ENCODE measurements at regions not wholly inside any gene's neighbourhood (a gene's known extent, or its start where the extent isn't known, plus 50 kb on each side); places are given as distances from the start of the nearest gene placed in this dataset.

DNA sequence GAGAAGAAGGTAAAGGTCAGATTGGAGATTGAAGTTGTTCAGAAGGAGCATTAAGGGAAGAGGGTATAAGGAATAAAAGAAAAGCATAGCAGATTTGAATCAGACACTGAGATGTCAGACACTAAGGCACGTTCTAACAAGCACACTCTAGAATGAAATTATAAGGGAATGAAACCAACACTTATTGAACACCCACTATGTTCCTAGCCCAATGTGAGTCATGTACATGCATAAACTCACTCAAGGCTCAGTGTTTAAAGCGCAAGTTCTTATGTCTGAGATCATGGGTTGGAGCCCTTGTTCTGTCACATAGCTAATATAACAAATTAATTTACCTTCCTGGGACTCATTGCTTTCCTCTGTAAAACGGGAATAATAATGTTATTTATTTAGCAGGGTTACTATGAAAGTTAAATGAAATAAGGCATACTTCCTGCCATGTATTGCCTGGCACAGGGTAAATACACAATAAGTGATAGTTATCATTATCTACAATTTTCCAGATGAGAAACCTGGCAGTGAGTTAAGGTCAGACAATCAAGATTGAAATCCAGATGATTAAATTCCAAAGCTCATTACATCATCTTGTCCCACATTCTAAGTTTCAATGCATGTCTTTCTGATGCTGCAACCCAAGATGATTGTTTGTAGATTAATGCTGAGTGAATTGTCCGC is 68.3 kb upstream of the DACH1 start:
- TF ChIP-seq, protein P1, sequence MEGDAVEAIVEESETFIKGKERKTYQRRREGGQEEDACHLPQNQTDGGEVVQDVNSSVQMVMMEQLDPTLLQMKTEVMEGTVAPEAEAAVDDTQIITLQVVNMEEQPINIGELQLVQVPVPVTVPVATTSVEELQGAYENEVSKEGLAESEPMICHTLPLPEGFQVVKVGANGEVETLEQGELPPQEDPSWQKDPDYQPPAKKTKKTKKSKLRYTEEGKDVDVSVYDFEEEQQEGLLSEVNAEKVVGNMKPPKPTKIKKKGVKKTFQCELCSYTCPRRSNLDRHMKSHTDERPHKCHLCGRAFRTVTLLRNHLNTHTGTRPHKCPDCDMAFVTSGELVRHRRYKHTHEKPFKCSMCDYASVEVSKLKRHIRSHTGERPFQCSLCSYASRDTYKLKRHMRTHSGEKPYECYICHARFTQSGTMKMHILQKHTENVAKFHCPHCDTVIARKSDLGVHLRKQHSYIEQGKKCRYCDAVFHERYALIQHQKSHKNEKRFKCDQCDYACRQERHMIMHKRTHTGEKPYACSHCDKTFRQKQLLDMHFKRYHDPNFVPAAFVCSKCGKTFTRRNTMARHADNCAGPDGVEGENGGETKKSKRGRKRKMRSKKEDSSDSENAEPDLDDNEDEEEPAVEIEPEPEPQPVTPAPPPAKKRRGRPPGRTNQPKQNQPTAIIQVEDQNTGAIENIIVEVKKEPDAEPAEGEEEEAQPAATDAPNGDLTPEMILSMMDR (IDR thresholded peaks at IDR 0.05; ENCODE audit: low read depth, low read length) = no peak
- TF ChIP-seq MYC (IDR thresholded peaks at IDR 0.05; ENCODE audit: low read depth, low read length) (no peak), POLR2A (IDR thresholded peaks at IDR 0.05; ENCODE audit: extremely low read depth, insufficient read length) (no peak)
- TF ChIP-seq, protein P2, sequence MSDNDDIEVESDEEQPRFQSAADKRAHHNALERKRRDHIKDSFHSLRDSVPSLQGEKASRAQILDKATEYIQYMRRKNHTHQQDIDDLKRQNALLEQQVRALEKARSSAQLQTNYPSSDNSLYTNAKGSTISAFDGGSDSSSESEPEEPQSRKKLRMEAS (IDR thresholded peaks at IDR 0.05; ENCODE audit: low read depth, low read length) = no peak
